KG1 (cell line): ENCODE measurements at regions not wholly inside any gene's neighbourhood (a gene's known extent, or its start where the extent isn't known, plus 50 kb on each side); places are given as distances from the start of the nearest gene placed in this dataset.

ENCODE experiments used
- DNase-seq: peaks from one replicate; lab custom pipeline; 2025; lab: John Stamatoyannopoulos, UW

- DNase-seq: no peak
Measured at GRCh38 chr1:86228546-86228945, 72.0 kb upstream of the COL24A1 start.

DNA sequence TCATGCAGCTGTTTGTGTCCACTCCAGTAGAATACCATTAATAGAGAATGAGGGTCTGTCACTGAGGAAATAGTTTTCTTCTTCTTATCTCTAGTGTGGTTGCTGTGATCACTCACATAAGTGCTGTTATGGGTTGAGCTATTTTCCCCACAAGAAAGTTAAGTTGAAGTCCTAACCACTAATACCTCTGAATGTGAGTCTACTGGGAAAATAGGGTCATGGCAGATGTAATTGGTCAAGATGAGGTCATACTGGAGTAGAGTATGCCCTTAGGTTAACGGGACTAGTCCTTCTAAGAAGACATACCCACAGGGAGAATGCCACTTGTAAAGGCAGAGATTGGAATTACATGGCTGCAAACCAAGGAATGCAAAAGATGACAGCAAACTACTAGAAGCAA, 70.5 kb upstream of the COL24A1 start:
- DNase-seq: no peak

DNA sequence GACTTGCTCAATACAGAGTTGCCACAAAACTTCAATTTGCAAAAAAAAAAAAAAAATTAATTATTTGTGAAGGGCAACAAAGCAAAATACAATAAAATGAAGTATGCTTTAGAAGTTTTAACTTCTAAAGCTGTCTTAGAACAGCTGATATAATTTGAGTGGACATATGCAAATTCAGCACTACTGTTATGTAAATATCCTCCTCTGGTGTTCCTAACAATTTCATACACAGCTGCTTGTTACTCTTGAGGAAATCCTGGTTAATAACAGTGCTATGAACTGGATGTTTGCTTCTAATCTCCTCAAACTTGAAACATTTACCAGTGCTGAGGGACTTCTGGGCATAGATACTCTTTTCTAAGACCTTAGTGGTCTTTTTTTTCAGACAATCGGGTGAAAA, 69.6 kb upstream of the COL24A1 start:
- no peak for DNase-seq

GRCh38 chr1:86224651-86225310, 68.2 kb upstream of the COL24A1 start:
- DNase-seq: no peak

GRCh38 chr1:86218859-86219258, 62.3 kb upstream of the COL24A1 start:
- DNase-seq: peak; percentile 40

DNA sequence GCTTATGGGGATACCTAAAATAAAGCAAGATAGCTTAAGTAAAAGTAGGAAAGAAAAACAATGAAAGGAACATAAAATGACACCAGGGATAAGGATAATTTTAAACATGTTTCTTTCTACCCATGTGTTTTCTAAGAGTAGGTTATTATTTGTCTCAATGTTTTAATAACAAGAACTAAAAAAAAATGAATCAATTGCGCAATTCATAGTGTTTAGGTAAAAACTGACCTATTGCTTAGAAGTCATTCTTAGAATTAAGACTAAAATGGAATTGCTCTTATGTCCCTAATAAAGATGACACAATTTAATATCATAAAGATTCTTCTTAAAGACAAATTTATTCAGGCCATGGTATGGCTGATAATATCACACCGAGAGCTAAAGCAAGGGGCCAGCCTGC, 58.0 kb upstream of the COL24A1 start:
- no peak for DNase-seq

GRCh38 chr1:86209346-86209745, 52.8 kb upstream of the COL24A1 start:
- DNase-seq: no peak

DNA sequence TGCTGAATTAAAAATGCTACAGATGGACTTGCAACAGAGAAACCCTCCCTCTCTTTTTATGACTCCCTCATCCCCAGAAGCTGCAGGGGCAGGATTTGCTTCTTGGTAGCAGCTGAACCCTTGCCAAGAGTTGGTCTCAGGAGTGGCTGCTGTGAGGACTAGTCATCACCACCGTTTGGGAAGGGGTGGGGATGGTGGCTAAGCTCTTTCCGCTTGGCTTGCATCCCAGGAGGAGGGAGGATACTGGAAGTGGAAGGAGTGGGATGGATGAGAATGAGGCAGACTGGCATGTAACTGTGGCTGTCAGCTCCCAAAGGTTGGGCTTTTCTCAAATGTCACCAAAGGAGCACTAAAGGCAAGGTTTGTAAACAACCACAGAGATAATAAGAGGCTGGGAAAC, 50.8 kb upstream of the COL24A1 start:
- DNase-seq: no peak
